K562 (cell line): ENCODE measurements at regions not wholly inside any gene's neighbourhood (a gene's known extent, or its start where the extent isn't known, plus 50 kb on each side); places are given as distances from the start of the nearest gene placed in this dataset.

Experiments
- CHD4 ChIP-seq: fragments of 200-600 bp; sonication (generic); IDR thresholded peaks from 3 replicates; pipeline ENCODE4 v1.6.1; 2012; ENCODE audit warnings: low read depth, mild to moderate bottlenecking, mixed read lengths, low read length, inconsistent platforms; ENCODE audit not compliant: insufficient read depth, insufficient replicate concordance, poor library complexity, severe bottlenecking
- COPS2 ChIP-seq: fragments of 450-650 bp; conservative IDR thresholded peaks from 2 replicates; pipeline ENCODE4 v1.6.1; 2016; ENCODE audit warnings: mild to moderate bottlenecking, moderate library complexity
- ESRRA ChIP-seq: fragments of 450-650 bp; IDR thresholded peaks from 2 replicates; pipeline ENCODE4 v1.6.1; 2014; ENCODE audit warnings: low read depth, mild to moderate bottlenecking, moderate library complexity, borderline replicate concordance
- GATAD2A ChIP-seq: fragments of 450-650 bp; IDR thresholded peaks from 2 replicates; pipeline ENCODE4 v1.6.1; 2017
- HMGN3 ChIP-seq: IDR thresholded peaks from 2 replicates; pipeline ENCODE4 v1.6.1; 2011; ENCODE audit warnings: borderline replicate concordance, low read depth, mild to moderate bottlenecking, mixed read lengths, low read length; ENCODE audit not compliant: insufficient read length; ENCODE audit errors: extremely low read depth
- HOXB6 ChIP-seq: fragments of 250-450 bp; sonication (Bioruptor Pico); IDR thresholded peaks from 2 replicates; pipeline ENCODE4 v1.5.1; 2022; ENCODE audit warnings: mild to moderate bottlenecking, borderline replicate concordance
- HSF4 ChIP-seq: fragments of 250-450 bp; sonication (Bioruptor Pico); IDR thresholded peaks from 2 replicates; pipeline ENCODE4 v2.1.2; 2022; ENCODE audit warnings: mild to moderate bottlenecking, moderate library complexity, borderline replicate concordance
- MCM2 ChIP-seq: fragments of 450-650 bp; IDR thresholded peaks from 2 replicates; pipeline ENCODE4 v1.6.1; 2017; ENCODE audit warnings: low read depth, mild to moderate bottlenecking
- MECOM ChIP-seq: fragments of 250-450 bp; sonication (Bioruptor Pico); IDR thresholded peaks from 2 replicates; pipeline ENCODE4 v1.8.0; 2022; ENCODE audit warnings: inconsistent platforms
- MTA1 ChIP-seq: fragments of 450-650 bp; IDR thresholded peaks from 2 replicates; pipeline ENCODE4 v1.6.1; 2017; ENCODE audit warnings: borderline replicate concordance
- SAP30 ChIP-seq: fragments of 200-600 bp; sonication (generic); IDR thresholded peaks from 2 replicates; pipeline ENCODE4 v1.6.1; 2012; ENCODE audit warnings: borderline replicate concordance, low read depth, mild to moderate bottlenecking, moderate library complexity, low read length, control low read depth, inconsistent platforms; ENCODE audit not compliant: insufficient read depth, poor library complexity, severe bottlenecking
- TCF7 ChIP-seq: sonication (generic); IDR thresholded peaks from 2 replicates; pipeline ENCODE4 v1.6.1; 2016; ENCODE audit warnings: antibody characterized with exemption, borderline replicate concordance
- THRAP3 ChIP-seq: fragments of 450-650 bp; IDR thresholded peaks from 2 replicates; pipeline ENCODE4 v1.6.1; 2016; ENCODE audit warnings: mild to moderate bottlenecking, inconsistent platforms, borderline replicate concordance
- XRCC4 ChIP-seq: IDR thresholded peaks from one replicate; pipeline ENCODE4 v1.6.1; 2011; ENCODE audit not compliant: insufficient read depth, insufficient read length; ENCODE audit errors: extremely low read depth
- TF ChIP-seq, protein P1 (sequence below), 2 experiments: fragments of 450-650 bp; IDR thresholded peaks; 2 replicates each; pipeline ENCODE4 v1.6.1; 2016; ENCODE audit warnings: mild to moderate bottlenecking in 2 of 2, borderline replicate concordance in 1 of 2, low read depth in 1 of 2, moderate library complexity in 1 of 2
- TF ChIP-seq, protein P2 (sequence below): IDR thresholded peaks from 2 replicates; pipeline ENCODE4 v1.6.1; 2011; ENCODE audit warnings: borderline replicate concordance, low read depth, mild to moderate bottlenecking, moderate library complexity, low read length; ENCODE audit not compliant: insufficient read depth, poor library complexity, severe bottlenecking

DNA sequence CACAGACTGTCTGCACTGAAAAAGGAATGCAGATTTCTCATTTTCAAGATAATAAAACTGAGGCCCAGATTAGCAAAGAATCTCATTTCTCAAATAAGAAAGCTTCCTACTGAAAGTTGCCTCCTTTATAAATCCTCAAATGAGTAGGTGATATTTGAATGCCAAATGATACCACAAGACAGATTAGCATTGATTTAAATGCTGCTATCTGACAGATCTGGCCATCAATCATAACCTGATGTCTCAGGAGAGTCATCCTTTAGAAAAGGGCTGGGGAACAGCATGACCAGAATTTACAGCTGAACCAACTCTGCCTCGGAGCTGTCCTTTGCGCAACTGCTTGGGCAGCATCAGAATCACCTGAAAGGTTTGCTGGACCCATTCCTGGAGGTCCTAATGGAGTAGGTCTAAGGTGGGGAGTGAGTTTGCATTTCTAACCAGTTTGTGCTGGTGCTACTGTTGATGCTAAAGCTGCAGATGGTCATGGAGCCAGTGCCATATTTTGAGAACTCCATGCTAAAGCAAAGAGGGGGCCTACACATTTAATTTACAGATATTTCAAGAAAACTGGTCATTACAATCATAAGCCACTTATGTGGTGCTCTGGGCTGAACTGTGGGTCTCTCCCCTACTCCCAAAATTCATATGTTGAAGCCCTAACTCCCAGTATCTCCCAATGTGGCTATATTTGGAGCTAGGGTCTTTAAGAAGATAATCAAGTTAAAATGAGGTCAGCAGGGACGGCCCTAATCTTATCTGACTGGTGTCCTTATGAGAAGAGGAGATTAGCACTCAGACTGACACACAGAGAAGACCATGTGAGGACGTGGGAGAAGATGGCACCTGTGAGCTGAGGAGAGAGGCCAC is 295.5 kb upstream of the JARID2 start (continued):
- TF ChIP-seq MTA1 (0 out of 2 replicates have a peak, but pooled peaks have one; percentile 28), COPS2 (no peak), CHD4 (no peak), XRCC4 (no peak), TCF7 (no peak), ESRRA (peak; percentile 49; the same call in 1 of the 2 replicates), HOXB6 (CRISPR knock-in tag) (no peak), MECOM (CRISPR knock-in tag) (peak; percentile 88), HSF4 (no peak), MCM2 (no peak), THRAP3 (no peak), GATAD2A (no peak), HMGN3 (peak; percentile 78), SAP30 (no peak)
- TF ChIP-seq, protein P1, sequence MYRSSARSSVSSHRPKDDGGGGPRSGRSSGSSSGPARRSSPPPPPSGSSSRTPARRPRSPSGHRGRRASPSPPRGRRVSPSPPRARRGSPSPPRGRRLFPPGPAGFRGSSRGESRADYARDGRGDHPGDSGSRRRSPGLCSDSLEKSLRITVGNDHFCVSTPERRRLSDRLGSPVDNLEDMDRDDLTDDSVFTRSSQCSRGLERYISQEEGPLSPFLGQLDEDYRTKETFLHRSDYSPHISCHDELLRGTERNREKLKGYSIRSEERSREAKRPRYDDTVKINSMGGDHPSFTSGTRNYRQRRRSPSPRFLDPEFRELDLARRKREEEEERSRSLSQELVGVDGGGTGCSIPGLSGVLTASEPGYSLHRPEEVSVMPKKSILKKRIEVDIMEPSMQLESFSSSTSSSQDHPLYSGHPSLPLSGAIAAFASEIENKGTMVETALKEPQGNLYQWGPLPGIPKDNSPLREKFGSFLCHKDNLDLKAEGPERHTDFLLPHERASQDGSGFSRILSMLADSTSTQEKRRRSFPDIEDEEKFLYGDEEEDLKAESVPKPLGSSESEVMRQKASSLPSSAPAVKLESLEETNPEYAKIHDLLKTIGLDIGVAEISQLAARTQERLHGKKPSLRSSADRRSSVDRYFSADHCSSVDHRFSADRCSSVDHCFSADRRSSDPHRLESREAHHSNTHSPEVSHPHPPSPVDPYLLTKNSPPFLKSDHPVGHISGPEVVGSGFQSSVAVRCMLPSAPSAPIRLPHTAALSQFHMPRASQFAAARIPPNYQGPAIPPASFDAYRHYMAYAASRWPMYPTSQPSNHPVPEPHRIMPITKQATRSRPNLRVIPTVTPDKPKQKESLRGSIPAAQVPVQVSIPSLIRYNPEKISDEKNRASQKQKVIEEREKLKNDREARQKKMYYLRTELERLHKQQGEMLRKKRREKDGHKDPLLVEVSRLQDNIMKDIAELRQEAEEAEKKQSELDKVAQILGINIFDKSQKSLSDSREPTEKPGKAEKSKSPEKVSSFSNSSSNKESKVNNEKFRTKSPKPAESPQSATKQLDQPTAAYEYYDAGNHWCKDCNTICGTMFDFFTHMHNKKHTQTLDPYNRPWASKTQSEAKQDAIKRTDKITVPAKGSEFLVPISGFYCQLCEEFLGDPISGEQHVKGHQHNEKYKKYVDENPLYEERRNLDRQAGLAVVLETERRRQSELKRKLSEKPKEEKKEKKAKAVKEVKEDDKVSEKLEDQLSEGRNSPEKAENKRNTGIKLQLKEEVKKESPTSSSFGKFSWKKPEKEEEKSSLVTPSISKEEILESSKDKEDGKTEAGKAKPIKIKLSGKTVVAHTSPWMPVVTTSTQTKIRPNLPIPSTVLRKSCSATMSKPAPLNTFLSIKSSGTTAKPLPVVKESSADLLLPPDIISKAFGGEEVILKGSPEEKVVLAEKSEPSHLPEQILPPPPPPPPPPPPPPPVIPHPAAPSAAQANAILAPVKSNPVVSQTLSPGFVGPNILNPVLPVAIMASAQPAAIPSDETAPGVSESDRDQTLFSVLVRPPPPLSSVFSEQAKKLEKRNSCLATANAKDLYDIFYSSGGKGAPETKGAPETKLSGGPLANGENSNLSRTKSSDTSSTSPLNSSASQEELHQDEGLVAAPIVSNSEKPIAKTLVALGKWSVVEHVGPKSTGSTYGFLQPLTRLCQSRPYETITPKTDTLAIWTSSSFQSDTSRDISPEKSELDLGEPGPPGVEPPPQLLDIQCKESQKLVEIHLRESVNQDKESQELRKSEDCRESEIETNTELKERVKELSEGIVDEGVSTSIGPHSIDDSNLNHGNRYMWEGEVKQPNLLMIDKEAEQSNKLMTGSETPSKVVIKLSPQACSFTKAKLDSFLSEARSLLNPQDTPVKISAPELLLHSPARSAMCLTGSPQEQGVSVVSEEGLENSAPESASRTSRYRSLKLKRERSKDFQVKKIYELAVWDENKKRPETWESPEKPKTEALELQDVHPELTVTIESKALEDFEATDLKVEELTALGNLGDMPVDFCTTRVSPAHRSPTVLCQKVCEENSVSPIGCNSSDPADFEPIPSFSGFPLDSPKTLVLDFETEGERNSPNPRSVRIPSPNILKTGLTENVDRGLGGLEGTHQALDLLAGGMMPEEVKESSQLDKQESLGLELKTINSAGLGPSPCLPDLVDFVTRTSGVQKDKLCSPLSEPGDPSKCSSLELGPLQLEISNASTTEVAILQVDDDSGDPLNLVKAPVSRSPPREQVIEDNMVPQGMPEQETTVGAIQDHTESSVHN (IDR thresholded peaks at IDR 0.05; ENCODE audit: borderline replicate concordance in 1 of 2, low read depth in 1 of 2): no peak
- TF ChIP-seq, protein P2, sequence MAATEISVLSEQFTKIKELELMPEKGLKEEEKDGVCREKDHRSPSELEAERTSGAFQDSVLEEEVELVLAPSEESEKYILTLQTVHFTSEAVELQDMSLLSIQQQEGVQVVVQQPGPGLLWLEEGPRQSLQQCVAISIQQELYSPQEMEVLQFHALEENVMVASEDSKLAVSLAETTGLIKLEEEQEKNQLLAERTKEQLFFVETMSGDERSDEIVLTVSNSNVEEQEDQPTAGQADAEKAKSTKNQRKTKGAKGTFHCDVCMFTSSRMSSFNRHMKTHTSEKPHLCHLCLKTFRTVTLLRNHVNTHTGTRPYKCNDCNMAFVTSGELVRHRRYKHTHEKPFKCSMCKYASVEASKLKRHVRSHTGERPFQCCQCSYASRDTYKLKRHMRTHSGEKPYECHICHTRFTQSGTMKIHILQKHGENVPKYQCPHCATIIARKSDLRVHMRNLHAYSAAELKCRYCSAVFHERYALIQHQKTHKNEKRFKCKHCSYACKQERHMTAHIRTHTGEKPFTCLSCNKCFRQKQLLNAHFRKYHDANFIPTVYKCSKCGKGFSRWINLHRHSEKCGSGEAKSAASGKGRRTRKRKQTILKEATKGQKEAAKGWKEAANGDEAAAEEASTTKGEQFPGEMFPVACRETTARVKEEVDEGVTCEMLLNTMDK: no peak
